Keratinocyte (primary cell): ENCODE measurements at regions not wholly inside any gene's neighbourhood (a gene's known extent, or its start where the extent isn't known, plus 50 kb on each side); places are given as distances from the start of the nearest gene placed in this dataset.

Source experiments
- DNase-seq: peaks from one replicate; pipeline ENCODE4 v3.0.0-alpha.2; 2011; ENCODE audit warnings: low read depth, missing footprints, low spot score
- FAIRE-seq: peaks from 2 replicates; lab custom pipeline; 2011; peaks lifted over from hg19 to GRCh38; lab: Jason Lieb, UNC
- H2AFZ ChIP-seq: 2 replicates; pipeline ENCODE4 v1.6.0; 2012; ENCODE audit warnings: low read length, control low read depth, inconsistent platforms; ENCODE audit not compliant: control insufficient read depth
- H3K27ac ChIP-seq: 2 replicates; pipeline ENCODE4 v1.5.1; 2011; ENCODE audit warnings: low read length; ENCODE audit not compliant: control insufficient read depth, insufficient read depth
- H3K27me3 ChIP-seq: 3 replicates; pipeline ENCODE4 v1.6.0; 2011; ENCODE audit warnings: low read length; ENCODE audit not compliant: control insufficient read depth, insufficient read depth; ENCODE audit errors: extremely low read depth
- H3K36me3 ChIP-seq, 2 experiments: 2 replicates in 1 of 2; 3 replicates in 1 of 2; pipeline ENCODE4 v1.5.1; 2011; ENCODE audit warnings: low read length in 2 of 2, mild to moderate bottlenecking in 1 of 2; ENCODE audit not compliant: control insufficient read depth in 2 of 2, insufficient read depth in 2 of 2; ENCODE audit errors: extremely low read depth in 1 of 2
- H3K4me1 ChIP-seq: 3 replicates; pipeline ENCODE4 v1.5.1; 2011; ENCODE audit warnings: low read length; ENCODE audit not compliant: control insufficient read depth, insufficient read depth; ENCODE audit errors: extremely low read depth
- H3K4me2 ChIP-seq: 3 replicates; pipeline ENCODE4 v1.6.0; 2011; ENCODE audit warnings: low read depth, low read length; ENCODE audit not compliant: control insufficient read depth, insufficient read depth; ENCODE audit errors: extremely low read depth
- H3K4me3 ChIP-seq, 3 experiments: fragments of 200-600 bp in 1 of 3; sonication (generic) in 1 of 3; 2 replicates in 2 of 3; 3 replicates in 1 of 3; pipeline ENCODE4 v1.5.1; 2011 to 2016; ENCODE audit warnings: low read length in 3 of 3, mild to moderate bottlenecking in 3 of 3, control low read depth in 2 of 3, inconsistent platforms in 1 of 3, low read depth in 1 of 3, mixed read lengths in 1 of 3, mixed run types in 1 of 3, moderate library complexity in 1 of 3; ENCODE audit not compliant: control insufficient read depth in 2 of 3, insufficient read depth in 2 of 3; ENCODE audit errors: extremely low read depth in 1 of 3
- H3K79me2 ChIP-seq: 2 replicates; pipeline ENCODE4 v1.6.0; 2012; ENCODE audit warnings: low read length; ENCODE audit not compliant: control insufficient read depth, insufficient read depth
- H3K9ac ChIP-seq: 3 replicates; pipeline ENCODE4 v1.6.0; 2011; ENCODE audit warnings: low read length; ENCODE audit not compliant: control insufficient read depth, insufficient read depth; ENCODE audit errors: extremely low read depth
- H3K9me1 ChIP-seq: 3 replicates; pipeline ENCODE4 v1.6.0; 2011; ENCODE audit warnings: low read length; ENCODE audit not compliant: control insufficient read depth, insufficient read depth; ENCODE audit errors: extremely low read depth
- H3K9me3 ChIP-seq: 2 replicates; pipeline ENCODE4 v1.5.1; 2012; ENCODE audit warnings: low read depth, low read length; ENCODE audit not compliant: control insufficient read depth
- H4K20me1 ChIP-seq: 3 replicates; pipeline ENCODE4 v1.6.0; 2011; ENCODE audit warnings: low read length; ENCODE audit not compliant: control insufficient read depth, insufficient read depth; ENCODE audit errors: extremely low read depth
- EZH2 ChIP-seq: IDR thresholded peaks from one replicate; pipeline ENCODE4 v1.6.1; 2012; ENCODE audit warnings: inconsistent platforms, mild to moderate bottlenecking, low read length, moderate library complexity
- dilution Hi-C: fragments of 300-500 bp; cut with MboI; formaldehyde crosslinking; loops from one replicate; pipeline ENCODE4 v1.7.0; 2020; ENCODE audit warnings: low sequenced_read_pairs; ENCODE audit not compliant: extremely low pct_ligation_motif_present
- TF ChIP-seq, protein P1 (sequence below), 3 experiments: IDR thresholded peaks in 1 of 3; conservative IDR thresholded peaks in 1 of 3; optimal IDR thresholded peaks in 1 of 3; 2 replicates in 2 of 3; 3 replicates in 1 of 3; pipeline versions ENCODE3 to v1.5.1; 2011; ENCODE audit warnings: low read length in 3 of 3, mild to moderate bottlenecking in 3 of 3, moderate library complexity in 2 of 3, control low read depth in 1 of 3, inconsistent platforms in 1 of 3; ENCODE audit not compliant: insufficient read depth in 2 of 3; ENCODE audit errors: extremely low read depth in 1 of 3

DNA sequence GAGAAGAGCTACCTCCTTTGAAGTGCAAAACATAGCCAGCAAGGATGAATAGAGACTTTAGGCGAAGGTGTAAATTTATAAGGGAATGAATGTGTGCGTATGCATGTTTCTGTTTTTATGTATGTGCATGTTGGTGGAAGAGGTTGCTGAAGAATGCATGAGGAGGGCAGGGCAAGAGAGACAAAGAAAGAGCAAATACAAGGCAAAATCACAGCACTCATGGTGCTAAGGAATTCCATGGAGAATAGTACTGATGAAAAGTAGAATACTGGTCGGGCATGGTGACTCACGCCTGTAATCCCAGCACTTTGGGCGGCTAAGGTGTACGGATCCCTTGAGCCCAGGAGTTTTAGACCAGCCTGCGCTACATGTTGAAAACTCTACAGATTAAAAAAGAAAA, 762.1 kb upstream of the PTPRD start:
- FAIRE-seq: no peak
- H3K4me3 ChIP-seq: no peak overlapping the region

DNA sequence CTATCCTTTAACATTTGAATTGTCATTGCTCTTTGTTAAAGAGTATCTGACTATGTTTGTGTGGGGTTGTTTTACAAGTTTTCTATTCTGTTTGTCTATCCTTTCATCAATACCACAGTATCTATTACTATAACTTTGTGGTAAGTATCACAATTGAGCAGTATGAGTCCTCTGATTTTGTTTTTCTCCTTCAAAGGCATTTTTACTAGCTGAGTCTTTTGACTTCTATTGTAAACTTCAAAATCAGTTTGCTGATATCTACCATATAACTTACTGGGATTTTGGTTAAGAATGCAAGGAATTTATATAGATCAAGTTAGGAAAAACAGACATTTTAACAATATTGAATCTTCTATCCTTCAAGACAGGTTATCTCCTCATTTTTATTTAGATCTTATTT, 789.8 kb upstream of the PTPRD start:
- Histone ChIP-seq H3K27me3 (no peaks in the 10 kb centered on the region), H3K27ac (no peak overlapping the region), H3K9ac (no peak overlapping the region), H3K79me2 (no peaks in the 10 kb centered on the region), H3K9me3 (no peaks in the 10 kb centered on the region), H2AFZ (no peak overlapping the region), H3K9me1 (no peaks in the 10 kb centered on the region), H3K4me1 (no peaks in the 10 kb centered on the region), H3K4me3 (no peak overlapping the region), H3K36me3 (no peaks in the 10 kb centered on the region), H3K4me2 (no peak overlapping the region), H4K20me1 (no peaks in the 10 kb centered on the region)
- dilution Hi-C loops: no loop called here
- no peak for DNase-seq
- TF ChIP-seq EZH2: no peak
- TF ChIP-seq, protein P1, sequence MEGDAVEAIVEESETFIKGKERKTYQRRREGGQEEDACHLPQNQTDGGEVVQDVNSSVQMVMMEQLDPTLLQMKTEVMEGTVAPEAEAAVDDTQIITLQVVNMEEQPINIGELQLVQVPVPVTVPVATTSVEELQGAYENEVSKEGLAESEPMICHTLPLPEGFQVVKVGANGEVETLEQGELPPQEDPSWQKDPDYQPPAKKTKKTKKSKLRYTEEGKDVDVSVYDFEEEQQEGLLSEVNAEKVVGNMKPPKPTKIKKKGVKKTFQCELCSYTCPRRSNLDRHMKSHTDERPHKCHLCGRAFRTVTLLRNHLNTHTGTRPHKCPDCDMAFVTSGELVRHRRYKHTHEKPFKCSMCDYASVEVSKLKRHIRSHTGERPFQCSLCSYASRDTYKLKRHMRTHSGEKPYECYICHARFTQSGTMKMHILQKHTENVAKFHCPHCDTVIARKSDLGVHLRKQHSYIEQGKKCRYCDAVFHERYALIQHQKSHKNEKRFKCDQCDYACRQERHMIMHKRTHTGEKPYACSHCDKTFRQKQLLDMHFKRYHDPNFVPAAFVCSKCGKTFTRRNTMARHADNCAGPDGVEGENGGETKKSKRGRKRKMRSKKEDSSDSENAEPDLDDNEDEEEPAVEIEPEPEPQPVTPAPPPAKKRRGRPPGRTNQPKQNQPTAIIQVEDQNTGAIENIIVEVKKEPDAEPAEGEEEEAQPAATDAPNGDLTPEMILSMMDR (optimal IDR thresholded peaks at IDR 0.05 in 1 of 3, IDR thresholded peaks at IDR 0.05 in 1 of 3, conservative IDR thresholded peaks at IDR 0.05 in 1 of 3; ENCODE audit: extremely low read depth in 1 of 3, insufficient read depth in 2 of 3, low read length in 3 of 3): no peak
- no peak for FAIRE-seq

More for the DNA sequence above, 762.1 kb upstream of the PTPRD start:
- Histone ChIP-seq H4K20me1 (no peaks in the 10 kb centered on the region), H3K27me3 (no peaks in the 10 kb centered on the region), H3K27ac (no peak overlapping the region), H3K9ac (no peak overlapping the region), H2AFZ (no peak overlapping the region), H3K9me1 (no peaks in the 10 kb centered on the region), H3K4me2 (no peak overlapping the region), H3K36me3 (no peaks in the 10 kb centered on the region), H3K9me3 (no peaks in the 10 kb centered on the region), H3K79me2 (no peaks in the 10 kb centered on the region), H3K4me1 (no peaks in the 10 kb centered on the region)
- DNase-seq: no peak
- dilution Hi-C loops: no loop called here
- no peak for TF ChIP-seq EZH2
- TF ChIP-seq, protein P1 (optimal IDR thresholded peaks at IDR 0.05 in 1 of 3, IDR thresholded peaks at IDR 0.05 in 1 of 3, conservative IDR thresholded peaks at IDR 0.05 in 1 of 3; ENCODE audit: extremely low read depth in 1 of 3, insufficient read depth in 2 of 3, low read length in 3 of 3): no peak
